ENCODE measurements at regions not wholly inside any gene's neighbourhood (a gene's known extent, or its start where the extent isn't known, plus 50 kb on each side); places are given as distances from the start of the nearest gene placed in this dataset.

DNA sequence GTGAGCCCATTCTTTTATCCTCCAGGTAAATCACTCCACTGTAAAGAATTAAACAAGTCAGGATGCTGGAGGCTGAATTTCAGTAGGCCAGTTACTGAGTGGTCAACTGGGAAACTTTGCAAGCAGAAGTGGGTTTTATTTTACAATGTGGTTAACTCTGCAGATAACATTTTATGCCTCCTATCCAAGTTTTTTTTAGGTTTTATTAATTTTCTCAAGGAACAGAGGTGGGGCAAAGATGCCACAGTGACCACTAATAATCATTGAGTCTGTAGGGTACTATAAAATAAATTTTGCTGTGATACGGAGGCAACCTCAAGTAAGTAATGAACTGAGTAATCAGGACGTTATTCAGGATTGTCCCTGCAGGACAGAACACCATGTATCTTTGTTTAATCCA, 599.9 kb downstream of the METTL15 start:
- no peak overlapping the region for H3K4me2 ChIP-seq (ENCODE audit: low read depth, low read length, poor library complexity, severe bottlenecking)
- no peaks in the 10 kb centered on the region for H4K20me1 ChIP-seq (ENCODE audit: low read depth, low read length)
- no peaks in the 10 kb centered on the region for H3K9me3 ChIP-seq (ENCODE audit: insufficient read depth, low read length)
- H3K27me3 ChIP-seq (ENCODE audit: low read length) = no peaks in the 10 kb centered on the region
- no peak overlapping the region for H3K9ac ChIP-seq (ENCODE audit: low read length)
- no peaks in the 10 kb centered on the region for H3K36me3 ChIP-seq (ENCODE audit: low read length)
- H2AFZ ChIP-seq (ENCODE audit: low read depth, low read length, severe bottlenecking) = no peak overlapping the region
- no peaks in the 10 kb centered on the region for H3K9me2 ChIP-seq (replicated peaks; ENCODE audit: insufficient read depth, low read length)
- H3K79me2 ChIP-seq (ENCODE audit: insufficient read depth, low read length) = no peaks in the 10 kb centered on the region
- H3K4me3 ChIP-seq (ENCODE audit: insufficient read depth, low read length, poor library complexity, severe bottlenecking) = no peak overlapping the region
- no peak for TF ChIP-seq EZH2phosphoT487 (conservative IDR thresholded peaks at IDR 0.05; ENCODE audit: low read length)
- TF ChIP-seq, protein P1, sequence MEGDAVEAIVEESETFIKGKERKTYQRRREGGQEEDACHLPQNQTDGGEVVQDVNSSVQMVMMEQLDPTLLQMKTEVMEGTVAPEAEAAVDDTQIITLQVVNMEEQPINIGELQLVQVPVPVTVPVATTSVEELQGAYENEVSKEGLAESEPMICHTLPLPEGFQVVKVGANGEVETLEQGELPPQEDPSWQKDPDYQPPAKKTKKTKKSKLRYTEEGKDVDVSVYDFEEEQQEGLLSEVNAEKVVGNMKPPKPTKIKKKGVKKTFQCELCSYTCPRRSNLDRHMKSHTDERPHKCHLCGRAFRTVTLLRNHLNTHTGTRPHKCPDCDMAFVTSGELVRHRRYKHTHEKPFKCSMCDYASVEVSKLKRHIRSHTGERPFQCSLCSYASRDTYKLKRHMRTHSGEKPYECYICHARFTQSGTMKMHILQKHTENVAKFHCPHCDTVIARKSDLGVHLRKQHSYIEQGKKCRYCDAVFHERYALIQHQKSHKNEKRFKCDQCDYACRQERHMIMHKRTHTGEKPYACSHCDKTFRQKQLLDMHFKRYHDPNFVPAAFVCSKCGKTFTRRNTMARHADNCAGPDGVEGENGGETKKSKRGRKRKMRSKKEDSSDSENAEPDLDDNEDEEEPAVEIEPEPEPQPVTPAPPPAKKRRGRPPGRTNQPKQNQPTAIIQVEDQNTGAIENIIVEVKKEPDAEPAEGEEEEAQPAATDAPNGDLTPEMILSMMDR (IDR thresholded peaks at IDR 0.05; ENCODE audit: insufficient read depth, low read length, poor library complexity, severe bottlenecking) = no peak
- no peaks in the 10 kb centered on the region for H3F3A ChIP-seq (ENCODE audit: insufficient read depth)
- H3K27ac ChIP-seq (ENCODE audit: low read depth, low read length) = no peak overlapping the region

DNA sequence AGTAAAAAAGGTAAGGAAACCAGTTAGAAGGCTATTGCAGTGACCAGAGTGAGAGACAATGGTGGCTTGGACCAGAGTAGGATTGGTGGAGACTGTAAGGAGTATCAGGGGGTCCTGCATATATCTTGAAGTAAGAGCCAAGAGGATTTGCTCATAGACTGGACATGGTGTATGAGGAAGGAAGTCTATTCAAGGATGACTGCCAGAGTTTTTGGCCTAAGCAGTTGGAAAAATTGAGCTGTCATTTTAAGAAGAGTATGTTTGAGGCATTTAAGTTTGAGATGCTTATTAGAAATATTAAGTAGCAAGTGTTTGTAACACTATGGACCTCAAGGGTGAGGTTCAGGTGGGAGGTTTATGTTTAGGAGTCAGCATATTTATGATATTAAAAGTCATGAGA, 596.6 kb downstream of the METTL15 start:
- no peaks in the 10 kb centered on the region for H3K79me2 ChIP-seq (ENCODE audit: insufficient read depth, low read length)
- H3K4me2 ChIP-seq (ENCODE audit: low read depth, low read length, poor library complexity, severe bottlenecking) = no peak overlapping the region

DNA sequence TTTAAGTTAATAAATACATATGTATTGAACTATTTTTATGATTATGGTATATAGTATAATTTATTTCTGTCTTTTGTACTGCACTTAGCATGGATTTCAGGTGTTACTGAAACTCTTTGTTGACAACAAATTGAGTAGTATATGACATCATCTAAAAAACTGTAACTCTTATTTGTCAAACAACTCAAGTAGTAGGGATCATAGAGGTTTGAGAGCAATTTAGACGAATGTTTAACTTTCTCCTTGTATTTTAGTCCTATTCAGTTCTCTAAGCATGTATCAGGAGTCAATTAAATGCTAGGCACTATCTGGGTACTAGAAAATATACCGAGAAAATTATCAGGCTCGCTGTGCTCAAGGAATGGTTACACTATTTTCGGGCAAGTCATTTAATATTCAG, 595.2 kb downstream of the METTL15 start:
- H3K4me2 ChIP-seq (ENCODE audit: low read depth, low read length, poor library complexity, severe bottlenecking) = no peak overlapping the region
- no peak overlapping the region for H2AFZ ChIP-seq (ENCODE audit: low read depth, low read length, severe bottlenecking)
- H4K20me1 ChIP-seq (ENCODE audit: low read depth, low read length) = no peaks in the 10 kb centered on the region
- no peaks in the 10 kb centered on the region for H3F3A ChIP-seq (ENCODE audit: insufficient read depth)
- no peak overlapping the region for H3K4me3 ChIP-seq (ENCODE audit: insufficient read depth, low read length, poor library complexity, severe bottlenecking)
- H3K27ac ChIP-seq (ENCODE audit: low read depth, low read length) = no peak overlapping the region
- no peaks in the 10 kb centered on the region for H3K27me3 ChIP-seq (ENCODE audit: low read length)
- no peaks in the 10 kb centered on the region for H3K9me2 ChIP-seq (replicated peaks; ENCODE audit: insufficient read depth, low read length)
- H3K36me3 ChIP-seq (ENCODE audit: low read length) = no peaks in the 10 kb centered on the region
- TF ChIP-seq EZH2phosphoT487 (conservative IDR thresholded peaks at IDR 0.05; ENCODE audit: low read length) = no peak
- TF ChIP-seq, protein P1 (IDR thresholded peaks at IDR 0.05; ENCODE audit: insufficient read depth, low read length, poor library complexity, severe bottlenecking) = no peak
- no peaks in the 10 kb centered on the region for H3K79me2 ChIP-seq (ENCODE audit: insufficient read depth, low read length)
- H3K9ac ChIP-seq (ENCODE audit: low read length) = no peak overlapping the region
- H3K9me3 ChIP-seq (ENCODE audit: insufficient read depth, low read length) = no peaks in the 10 kb centered on the region

More for the DNA sequence above, 596.6 kb downstream of the METTL15 start:
- no peak overlapping the region for H3K27ac ChIP-seq (ENCODE audit: low read depth, low read length)
- no peak overlapping the region for H3K9ac ChIP-seq (ENCODE audit: low read length)
- H3K36me3 ChIP-seq (ENCODE audit: low read length) = no peaks in the 10 kb centered on the region
- TF ChIP-seq, protein P1 (IDR thresholded peaks at IDR 0.05; ENCODE audit: insufficient read depth, low read length, poor library complexity, severe bottlenecking) = no peak
- TF ChIP-seq EZH2phosphoT487 (conservative IDR thresholded peaks at IDR 0.05; ENCODE audit: low read length) = no peak
- no peaks in the 10 kb centered on the region for H3K27me3 ChIP-seq (ENCODE audit: low read length)
- no peak overlapping the region for H2AFZ ChIP-seq (ENCODE audit: low read depth, low read length, severe bottlenecking)
- no peaks in the 10 kb centered on the region for H3K9me3 ChIP-seq (ENCODE audit: insufficient read depth, low read length)
- no peaks in the 10 kb centered on the region for H4K20me1 ChIP-seq (ENCODE audit: low read depth, low read length)
- H3K9me2 ChIP-seq (replicated peaks; ENCODE audit: insufficient read depth, low read length) = no peaks in the 10 kb centered on the region
- H3K4me3 ChIP-seq (ENCODE audit: insufficient read depth, low read length, poor library complexity, severe bottlenecking) = no peak overlapping the region
- no peaks in the 10 kb centered on the region for H3F3A ChIP-seq (ENCODE audit: insufficient read depth)

Measured in SU-DHL-6 (cell line).